ENCODE measurements at regions not wholly inside any gene's neighbourhood (a gene's known extent, or its start where the extent isn't known, plus 50 kb on each side); places are given as distances from the start of the nearest gene placed in this dataset.

GRCh38 chrX:4397471-4397870 is 684.0 kb upstream of the PRKX start:
- H3K36me3 ChIP-seq (ENCODE audit: control insufficient read depth, insufficient read depth, low read length): no peaks in the 10 kb centered on the region
- H4K91ac ChIP-seq (ENCODE audit: insufficient read depth, low read depth, low read length): no peak overlapping the region
- ATAC-seq (ENCODE audit: low read depth): no peak
- H2BK15ac ChIP-seq (ENCODE audit: low read depth, low read length): no peak overlapping the region
- no peak overlapping the region for H3K23ac ChIP-seq (ENCODE audit: low read depth, low read length)
- no peak overlapping the region for H3K4me2 ChIP-seq (ENCODE audit: low read depth, low read length)
- H2AK5ac ChIP-seq (ENCODE audit: low read depth, low read length): no peak overlapping the region
- peaks cover 15% of the 10 kb centered on the region for H3K9me3 ChIP-seq (ENCODE audit: control insufficient read depth, insufficient read depth, low read length)
- H3K4ac ChIP-seq (ENCODE audit: low read depth, low read length): no peak overlapping the region
- ChIA-PET POLR2A (ENCODE audit: unreplicated experiment) (no interaction called here), CTCF (no interaction called here)
- no peak overlapping the region for H4K5ac ChIP-seq (ENCODE audit: low read depth, low read length)
- no peak overlapping the region for H2BK120ac ChIP-seq (ENCODE audit: low read depth, low read length)
- no peak overlapping the region for H3K27ac ChIP-seq (ENCODE audit: insufficient read depth, low read length)
- in situ Hi-C loops (cut with MboI; ENCODE audit: low sequenced_read_pairs) (no loop called here), dilution Hi-C loops (cut with HindIII; ENCODE audit: low sequenced_read_pairs, unreplicated experiment) (no loop called here), intact Hi-C loops (cut with micrococcal nuclease) (no loop called here)
- H4K20me1 ChIP-seq (ENCODE audit: insufficient read depth, low read length): no peaks in the 10 kb centered on the region
- H3K56ac ChIP-seq (ENCODE audit: extremely low read depth, insufficient read depth, low read length): no peak overlapping the region
- BruUV-seq (replicated peaks): no TSS peak
- TF ChIP-seq RFX5 (IDR thresholded peaks at IDR 0.05; ENCODE audit: low read depth, low read length) (no peak), BHLHE40 (IDR thresholded peaks at IDR 0.05; ENCODE audit: low read depth, low read length) (no peak), USF2 (IDR thresholded peaks at IDR 0.05; ENCODE audit: low read depth, low read length) (no peak), POLR2A (IDR thresholded peaks at IDR 0.05; ENCODE audit: low read depth, low read length) (no peak), MXI1 (IDR thresholded peaks at IDR 0.05; ENCODE audit: borderline replicate concordance, low read depth, low read length) (no peak), MAZ (IDR thresholded peaks at IDR 0.05; ENCODE audit: borderline replicate concordance, low read depth, low read length) (no peak), FOS (IDR thresholded peaks at IDR 0.05; ENCODE audit: low read depth, low read length) (no peak), RAD21 (IDR thresholded peaks at IDR 0.05; ENCODE audit: low read length) (no peak), CEBPB (IDR thresholded peaks at IDR 0.05; ENCODE audit: low read depth, low read length) (no peak)
- TF ChIP-seq, protein P1, sequence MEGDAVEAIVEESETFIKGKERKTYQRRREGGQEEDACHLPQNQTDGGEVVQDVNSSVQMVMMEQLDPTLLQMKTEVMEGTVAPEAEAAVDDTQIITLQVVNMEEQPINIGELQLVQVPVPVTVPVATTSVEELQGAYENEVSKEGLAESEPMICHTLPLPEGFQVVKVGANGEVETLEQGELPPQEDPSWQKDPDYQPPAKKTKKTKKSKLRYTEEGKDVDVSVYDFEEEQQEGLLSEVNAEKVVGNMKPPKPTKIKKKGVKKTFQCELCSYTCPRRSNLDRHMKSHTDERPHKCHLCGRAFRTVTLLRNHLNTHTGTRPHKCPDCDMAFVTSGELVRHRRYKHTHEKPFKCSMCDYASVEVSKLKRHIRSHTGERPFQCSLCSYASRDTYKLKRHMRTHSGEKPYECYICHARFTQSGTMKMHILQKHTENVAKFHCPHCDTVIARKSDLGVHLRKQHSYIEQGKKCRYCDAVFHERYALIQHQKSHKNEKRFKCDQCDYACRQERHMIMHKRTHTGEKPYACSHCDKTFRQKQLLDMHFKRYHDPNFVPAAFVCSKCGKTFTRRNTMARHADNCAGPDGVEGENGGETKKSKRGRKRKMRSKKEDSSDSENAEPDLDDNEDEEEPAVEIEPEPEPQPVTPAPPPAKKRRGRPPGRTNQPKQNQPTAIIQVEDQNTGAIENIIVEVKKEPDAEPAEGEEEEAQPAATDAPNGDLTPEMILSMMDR (conservative IDR thresholded peaks at IDR 0.05; ENCODE audit: low read depth, low read length): no peak
- H3K4me1 ChIP-seq (ENCODE audit: control insufficient read depth, insufficient read depth, low read length): no peaks in the 10 kb centered on the region
- H3K9ac ChIP-seq (ENCODE audit: low read depth, low read length): no peak overlapping the region
- H2BK20ac ChIP-seq (ENCODE audit: low read depth, low read length): no peak overlapping the region
- H3K79me1 ChIP-seq (ENCODE audit: low read depth in 1 of 2, low read length in 2 of 2): no peaks in the 10 kb centered on the region
- no peak overlapping the region for H2AFZ ChIP-seq (replicated peaks; ENCODE audit: low read length, poor library complexity)
- H4K8ac ChIP-seq (ENCODE audit: low read depth in 2 of 2, low read length in 2 of 2): no peak overlapping the region
- no peaks in the 10 kb centered on the region for H3K27me3 ChIP-seq (ENCODE audit: control insufficient read depth, insufficient read depth, low read length)
- no peak overlapping the region for H2BK5ac ChIP-seq (ENCODE audit: low read depth, low read length, poor library complexity, severe bottlenecking)
- no peak for DNase-seq
- WGBS, 2 experiments (ENCODE audit: extremely low coverage in 2 of 2, insufficient read length in 1 of 2): 0% methylated on average over 1 of the region's 2 CpGs; no CpG with 5 or more reads in 1 of the 2 experiments
- H3K14ac ChIP-seq (replicated peaks; ENCODE audit: low read depth, low read length): no peak overlapping the region
- no peaks in the 10 kb centered on the region for H3K9me1 ChIP-seq (ENCODE audit: insufficient read depth, low read length)
- no peak overlapping the region for H3K18ac ChIP-seq (ENCODE audit: low read depth, low read length)
- H3K4me3 ChIP-seq (ENCODE audit: insufficient read depth, low read depth, low read length): no peak overlapping the region
- no peak overlapping the region for H2AK9ac ChIP-seq (replicated peaks; ENCODE audit: low read depth, low read length, poor library complexity)

Data from IMR-90 (cell line).